Upper lobe of left lung (tissue), 4 donors: ENCODE measurements at regions not wholly inside any gene's neighbourhood (a gene's known extent, or its start where the extent isn't known, plus 50 kb on each side); places are given as distances from the start of the nearest gene placed in this dataset.
A peak's percentile ranks its signal among the peaks of the same experiment; 100 is the strongest.

Experiments used
- CTCF ChIP-seq, 6 experiments: fragments of 450-650 bp in 4 of 6; fragments of 200-600 bp in 2 of 6; sonication (generic) in 2 of 6; IDR thresholded peaks; one replicate each; pipeline ENCODE4 v1.5.1; 2016 to 2019; ENCODE audit warnings: antibody characterized with exemption in 6 of 6
- EP300 ChIP-seq, 4 donors: sonication (generic); formaldehyde crosslinking; IDR thresholded peaks; one replicate each; pipeline ENCODE4 v1.5.1; 2017; ENCODE audit warnings: antibody characterized with exemption in 4 of 4, control low read depth in 2 of 4
- POLR2A ChIP-seq, 4 donors: fragments of 450-650 bp; IDR thresholded peaks; one replicate each; pipeline ENCODE4 v1.5.1; 2016 to 2017; ENCODE audit warnings: antibody characterized with exemption in 4 of 4, mild to moderate bottlenecking in 2 of 4
- POLR2AphosphoS5 ChIP-seq, 2 donors: sonication (generic); formaldehyde crosslinking; IDR thresholded peaks; one replicate each; pipeline ENCODE4 v1.5.1; 2017; ENCODE audit warnings: antibody characterized with exemption in 2 of 2

GRCh38 chr12:64946132-64946829, 121.8 kb downstream of the TBC1D30 start:
- no peak for TF ChIP-seq CTCF (IDR thresholded peaks at IDR 0.05)
- TF ChIP-seq EP300 (IDR thresholded peaks at IDR 0.05) = peak in 1 of 4 donors; percentile 28
- peak in 1 of 2 donors; percentile 74 for TF ChIP-seq POLR2AphosphoS5 (IDR thresholded peaks at IDR 0.05)
- TF ChIP-seq POLR2A (IDR thresholded peaks at IDR 0.05) = no peak
